ENCODE measurements at regions not wholly inside any gene's neighbourhood (a gene's known extent, or its start where the extent isn't known, plus 50 kb on each side); places are given as distances from the start of the nearest gene placed in this dataset.

DNA sequence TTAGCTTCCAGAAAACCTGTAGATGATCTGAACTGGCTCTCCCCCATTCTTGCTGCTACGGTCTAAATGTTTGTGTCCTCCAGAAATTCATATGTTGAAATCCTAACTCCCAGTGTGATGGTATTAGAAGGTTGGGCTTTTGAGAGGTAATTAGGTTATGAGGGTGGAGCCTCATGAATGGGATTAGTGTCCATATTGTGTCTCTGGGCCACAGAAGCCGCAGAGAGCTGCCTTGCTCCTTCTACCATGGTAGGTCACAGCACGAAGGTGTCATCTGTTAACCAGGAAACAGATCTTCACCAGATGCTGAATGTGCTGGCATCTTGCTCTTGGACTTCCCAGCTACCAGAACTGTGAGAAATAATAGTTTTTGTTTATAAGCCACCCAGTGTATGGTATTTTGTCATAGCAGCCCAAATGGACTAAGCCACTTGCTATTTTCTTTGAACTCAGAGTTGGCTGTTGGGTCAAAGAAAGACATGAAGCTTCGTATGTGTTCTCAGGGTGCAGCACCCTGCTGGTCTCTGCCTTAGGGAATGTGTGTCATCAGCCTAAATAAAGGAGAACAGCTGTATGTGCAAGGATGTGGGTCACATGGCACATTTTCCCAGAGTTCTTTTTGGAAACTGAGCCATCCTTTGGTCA, 317.5 kb upstream of the SLCO3A1 start:
- H3K36me3 Mint-ChIP-seq: no peaks in the 10 kb centered on the region
- no peak overlapping the region for H3K27ac Mint-ChIP-seq
- no peak overlapping the region for H3K4me3 Mint-ChIP-seq
- no peaks in the 10 kb centered on the region for H3K27me3 Mint-ChIP-seq
- no peaks in the 10 kb centered on the region for H3K4me1 Mint-ChIP-seq
- H3K9me3 Mint-ChIP-seq: no peaks in the 10 kb centered on the region

DNA sequence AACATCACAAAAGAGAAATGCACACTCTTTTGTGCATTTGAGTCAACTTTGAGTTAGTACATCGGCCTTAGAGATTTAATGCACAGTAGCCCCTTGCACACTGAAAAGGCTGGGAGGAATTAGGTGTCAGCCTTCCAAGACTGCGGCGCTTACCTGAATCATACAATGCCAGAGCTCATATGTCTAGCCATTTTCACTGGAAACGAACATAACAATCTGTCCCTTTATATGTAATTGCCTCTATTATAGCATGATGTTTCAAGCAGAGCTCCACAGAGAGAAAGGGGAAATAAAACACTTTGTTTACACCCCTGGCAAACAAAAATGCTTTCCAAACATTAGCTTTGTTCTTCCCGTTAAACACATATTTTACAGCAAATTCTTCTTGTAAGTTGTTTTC, 315.7 kb upstream of the SLCO3A1 start:
- H3K27me3 Mint-ChIP-seq: no peaks in the 10 kb centered on the region
- H3K4me3 Mint-ChIP-seq: no peak overlapping the region
- H3K9me3 Mint-ChIP-seq: no peaks in the 10 kb centered on the region
- H3K27ac Mint-ChIP-seq: no peak overlapping the region
- no peaks in the 10 kb centered on the region for H3K36me3 Mint-ChIP-seq
- H3K4me1 Mint-ChIP-seq: no peaks in the 10 kb centered on the region

DNA sequence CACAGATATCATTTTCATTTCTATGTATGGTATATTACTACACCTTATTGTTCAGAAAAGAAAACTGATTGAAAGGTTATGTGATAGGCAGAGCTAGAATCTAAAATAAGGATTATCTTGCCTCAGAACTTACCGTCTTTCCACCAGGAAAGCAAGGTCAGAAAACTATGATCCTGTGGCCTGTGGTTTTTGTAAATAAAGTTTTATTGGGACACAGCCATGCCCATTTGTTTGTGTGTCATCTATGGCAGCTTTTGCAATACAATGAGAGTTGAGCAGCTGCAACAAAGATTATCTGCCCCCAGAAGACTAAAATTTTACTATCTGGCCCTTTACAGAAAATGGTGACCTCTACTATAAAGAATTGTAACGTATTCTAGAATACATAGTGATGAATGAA, 314.7 kb upstream of the SLCO3A1 start:
- no peaks in the 10 kb centered on the region for H3K36me3 Mint-ChIP-seq
- H3K4me3 Mint-ChIP-seq: no peak overlapping the region
- no peak overlapping the region for H3K27ac Mint-ChIP-seq
- no peaks in the 10 kb centered on the region for H3K4me1 Mint-ChIP-seq
- H3K27me3 Mint-ChIP-seq: no peaks in the 10 kb centered on the region
- H3K9me3 Mint-ChIP-seq: no peaks in the 10 kb centered on the region

DNA sequence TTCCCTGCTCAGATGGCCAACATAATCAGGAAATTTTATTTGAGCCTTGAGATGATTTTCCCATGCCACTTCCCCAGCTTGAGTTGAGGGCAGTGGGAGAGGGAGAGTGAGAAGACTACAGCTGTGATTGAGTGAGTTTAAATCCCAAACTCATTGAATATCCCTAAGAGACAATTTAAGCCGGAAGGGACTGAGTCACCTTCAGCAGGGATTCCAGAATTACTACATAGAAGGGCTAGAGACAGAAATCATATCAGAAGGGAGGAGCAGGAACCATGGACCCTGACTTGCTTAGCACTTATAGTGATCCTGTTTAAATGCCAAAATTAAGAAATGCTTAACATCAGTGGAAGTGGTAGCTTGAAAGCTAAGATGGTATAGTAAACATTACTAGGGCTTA, 312.2 kb upstream of the SLCO3A1 start:
- Mint-ChIP-seq H3K4me1 (no peaks in the 10 kb centered on the region), H3K36me3 (no peaks in the 10 kb centered on the region), H3K27me3 (no peaks in the 10 kb centered on the region), H3K9me3 (no peaks in the 10 kb centered on the region), H3K27ac (no peak overlapping the region), H3K4me3 (no peak overlapping the region)

DNA sequence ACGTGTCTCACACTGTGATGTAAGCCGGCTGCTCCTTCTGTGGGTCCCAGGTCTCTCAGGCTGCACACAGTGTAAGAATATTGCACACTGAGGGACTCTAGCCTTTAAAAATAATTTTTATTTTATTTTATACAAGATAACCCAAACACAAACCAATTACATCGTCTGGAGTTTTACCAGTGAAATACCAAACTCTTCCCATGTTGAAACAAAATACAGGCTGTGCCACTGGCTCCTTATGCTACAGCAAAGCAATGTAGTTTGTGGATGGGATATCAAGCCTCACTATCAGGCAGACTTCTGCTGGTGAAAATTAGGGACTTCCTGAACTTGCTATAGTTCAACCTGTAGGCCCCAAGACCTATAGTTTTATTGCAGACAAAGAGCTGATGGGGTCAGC, 311.3 kb upstream of the SLCO3A1 start:
- no peaks in the 10 kb centered on the region for H3K9me3 Mint-ChIP-seq
- no peak overlapping the region for H3K27ac Mint-ChIP-seq
- no peaks in the 10 kb centered on the region for H3K4me1 Mint-ChIP-seq
- H3K27me3 Mint-ChIP-seq: no peaks in the 10 kb centered on the region
- H3K4me3 Mint-ChIP-seq: no peak overlapping the region
- H3K36me3 Mint-ChIP-seq: no peaks in the 10 kb centered on the region

DNA sequence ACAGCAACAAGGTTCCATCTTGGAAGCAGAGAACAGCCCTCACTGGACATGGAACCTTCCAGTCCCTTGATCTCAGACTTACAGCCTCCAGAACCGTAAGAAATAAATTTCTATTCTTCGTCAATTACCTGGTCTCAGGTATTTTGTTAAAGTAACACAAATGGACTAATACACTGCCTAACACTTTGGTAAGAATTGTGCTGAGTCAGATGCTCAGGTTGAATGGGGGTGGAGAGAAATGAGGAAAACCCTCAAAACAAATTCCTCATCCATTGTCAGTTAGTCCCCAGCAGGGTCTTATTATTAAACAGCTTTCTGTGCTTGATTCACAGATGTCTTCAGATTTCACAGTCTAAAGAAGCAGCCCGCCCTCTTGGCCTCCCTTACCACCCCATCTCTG, 306.2 kb upstream of the SLCO3A1 start:
- no peaks in the 10 kb centered on the region for H3K36me3 Mint-ChIP-seq
- no peak overlapping the region for H3K27ac Mint-ChIP-seq
- H3K9me3 Mint-ChIP-seq: no peaks in the 10 kb centered on the region
- no peaks in the 10 kb centered on the region for H3K27me3 Mint-ChIP-seq
- no peak overlapping the region for H3K4me3 Mint-ChIP-seq
- H3K4me1 Mint-ChIP-seq: no peaks in the 10 kb centered on the region

DNA sequence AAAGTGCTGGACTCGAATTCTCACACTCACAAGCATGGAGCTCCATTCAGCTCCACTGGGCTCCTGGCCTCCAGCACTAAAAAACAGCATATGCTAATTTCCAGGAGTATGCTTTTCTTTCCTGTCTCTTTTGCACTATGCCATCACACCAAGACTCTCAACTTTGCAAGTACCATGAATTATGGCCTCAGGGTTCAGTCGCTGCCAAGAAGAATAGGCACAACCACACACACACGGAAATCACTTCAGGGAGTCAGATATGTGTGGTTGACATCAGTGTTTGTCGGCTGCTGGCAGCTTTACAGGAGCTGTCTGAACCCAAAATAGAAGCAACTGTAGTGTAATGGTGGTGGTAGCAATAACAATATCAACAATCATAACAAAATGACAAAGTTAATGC, 305.0 kb upstream of the SLCO3A1 start:
- H3K4me1 Mint-ChIP-seq: no peaks in the 10 kb centered on the region
- H3K27me3 Mint-ChIP-seq: no peaks in the 10 kb centered on the region
- no peak overlapping the region for H3K4me3 Mint-ChIP-seq
- no peaks in the 10 kb centered on the region for H3K36me3 Mint-ChIP-seq
- H3K9me3 Mint-ChIP-seq: no peaks in the 10 kb centered on the region
- H3K27ac Mint-ChIP-seq: no peak overlapping the region

DNA sequence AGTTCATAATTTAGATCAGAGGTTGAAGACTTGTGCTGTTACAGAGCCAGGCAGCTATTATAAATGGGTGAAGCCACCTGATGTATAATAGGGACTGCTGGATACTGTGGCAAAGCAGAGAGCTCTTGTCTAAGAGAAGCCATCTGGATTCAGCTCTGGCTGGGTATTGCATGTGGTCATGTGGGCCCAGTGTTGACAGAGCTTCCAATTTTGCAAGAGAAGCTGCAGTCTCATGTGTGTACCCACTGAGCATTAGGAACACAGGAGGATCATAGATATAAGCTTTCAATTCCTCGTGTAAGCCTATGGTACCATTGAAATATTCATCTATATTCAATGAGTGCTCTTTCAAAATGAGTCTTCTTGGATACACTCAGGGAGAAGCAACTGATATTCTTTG, 303.9 kb upstream of the SLCO3A1 start:
- no peaks in the 10 kb centered on the region for H3K27me3 Mint-ChIP-seq
- H3K4me3 Mint-ChIP-seq: no peak overlapping the region
- no peak overlapping the region for H3K27ac Mint-ChIP-seq
- H3K36me3 Mint-ChIP-seq: no peaks in the 10 kb centered on the region
- no peaks in the 10 kb centered on the region for H3K4me1 Mint-ChIP-seq
- H3K9me3 Mint-ChIP-seq: no peaks in the 10 kb centered on the region

DNA sequence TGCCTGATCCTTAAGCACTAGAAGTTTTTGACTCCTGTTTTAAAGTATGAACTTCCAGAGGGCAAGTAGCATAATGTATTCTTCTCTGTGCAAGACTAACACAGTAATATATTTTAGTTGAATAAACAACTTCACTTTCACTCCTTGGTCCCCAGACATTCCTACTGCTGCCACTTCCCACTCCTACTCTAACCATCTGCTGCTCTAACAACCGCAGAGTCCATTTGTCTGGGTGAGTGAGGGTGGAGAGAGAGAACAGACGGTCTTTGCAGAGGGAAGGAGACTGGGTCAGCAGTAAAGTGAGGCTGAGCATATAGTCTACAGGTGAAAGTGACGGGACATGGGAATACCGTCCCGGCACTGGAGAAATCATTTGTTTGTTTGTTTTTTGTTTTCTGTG, 301.0 kb upstream of the SLCO3A1 start:
- Mint-ChIP-seq H3K36me3 (no peaks in the 10 kb centered on the region), H3K4me3 (no peak overlapping the region), H3K27me3 (no peaks in the 10 kb centered on the region), H3K9me3 (no peaks in the 10 kb centered on the region), H3K27ac (no peak overlapping the region), H3K4me1 (no peaks in the 10 kb centered on the region)

DNA sequence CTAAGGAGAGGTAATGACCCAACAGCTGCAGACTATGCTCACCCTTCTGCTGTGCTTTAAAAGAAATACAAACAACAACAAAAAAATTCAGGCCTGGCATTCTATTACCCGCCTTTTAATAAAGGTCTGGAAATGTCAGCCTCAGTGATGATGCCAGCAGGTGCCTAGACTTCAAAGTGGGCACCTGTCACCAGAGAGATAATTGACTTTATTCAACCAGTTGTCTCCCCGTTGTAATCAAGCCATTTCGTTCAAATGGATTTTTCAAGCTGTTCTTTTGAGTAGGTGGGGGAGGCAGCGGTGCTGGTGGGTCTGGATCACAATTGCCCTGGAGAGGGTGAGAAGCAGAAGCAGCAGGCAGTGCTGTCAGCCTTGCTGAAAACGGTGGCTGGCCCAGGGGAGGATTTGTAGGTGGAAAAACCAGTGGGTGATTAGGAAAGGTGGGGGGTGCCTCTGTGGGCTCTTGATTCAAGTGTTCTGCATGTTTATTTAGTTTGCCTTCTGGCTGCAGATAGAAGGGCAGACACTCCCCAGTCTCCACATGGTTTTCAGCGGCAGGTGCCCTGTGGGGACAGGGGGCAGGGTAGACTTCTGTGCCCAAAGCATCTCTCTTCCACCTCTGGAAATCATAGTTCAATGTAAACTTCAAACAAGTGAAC, 300.2 kb upstream of the SLCO3A1 start:
- Mint-ChIP-seq H3K36me3 (no peaks in the 10 kb centered on the region), H3K9me3 (no peaks in the 10 kb centered on the region), H3K27me3 (no peaks in the 10 kb centered on the region), H3K27ac (no peak overlapping the region), H3K4me1 (no peaks in the 10 kb centered on the region), H3K4me3 (no peak overlapping the region)

DNA sequence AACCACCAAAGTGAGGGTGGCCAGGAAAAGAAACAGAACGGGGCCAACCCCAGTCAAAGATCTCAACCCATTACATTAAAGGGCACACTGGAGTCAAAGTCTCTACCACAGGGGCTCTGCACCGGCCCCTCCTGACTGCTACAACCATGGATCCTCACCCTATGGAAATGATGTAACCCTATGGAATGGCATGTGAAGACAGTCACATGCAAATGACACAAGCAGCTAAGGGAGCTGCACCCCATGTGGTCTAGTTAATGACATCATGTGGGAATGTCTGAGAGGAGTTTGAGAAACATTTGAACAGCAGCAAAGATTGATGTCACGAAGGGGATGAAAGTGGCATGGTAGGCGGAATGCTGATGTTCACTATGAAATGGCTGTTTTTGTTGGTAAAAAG, 298.2 kb upstream of the SLCO3A1 start:
- H3K4me1 Mint-ChIP-seq: no peaks in the 10 kb centered on the region
- no peaks in the 10 kb centered on the region for H3K27me3 Mint-ChIP-seq
- H3K4me3 Mint-ChIP-seq: no peak overlapping the region
- no peaks in the 10 kb centered on the region for H3K36me3 Mint-ChIP-seq
- H3K9me3 Mint-ChIP-seq: no peaks in the 10 kb centered on the region
- H3K27ac Mint-ChIP-seq: no peak overlapping the region

DNA sequence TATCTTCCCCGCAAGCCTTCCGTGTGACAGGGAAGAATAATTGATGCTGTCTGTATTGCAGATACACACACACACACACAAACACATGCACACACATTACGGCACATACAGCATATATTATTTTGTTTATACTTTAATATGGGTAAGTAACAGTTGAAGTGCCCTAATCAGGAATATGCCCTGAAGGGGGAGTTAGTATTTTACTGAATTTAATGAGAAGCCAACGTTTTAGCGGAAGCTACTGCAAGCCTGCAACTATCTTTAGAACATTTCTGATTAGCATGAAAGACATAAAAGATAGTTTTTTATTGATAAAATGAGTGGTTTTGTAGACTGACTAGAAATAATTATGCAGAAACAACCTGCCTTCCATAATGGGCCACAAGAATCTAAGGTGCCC, 296.6 kb upstream of the SLCO3A1 start:
- H3K36me3 Mint-ChIP-seq: no peaks in the 10 kb centered on the region
- no peaks in the 10 kb centered on the region for H3K27me3 Mint-ChIP-seq
- no peaks in the 10 kb centered on the region for H3K4me1 Mint-ChIP-seq
- no peak overlapping the region for H3K4me3 Mint-ChIP-seq
- no peaks in the 10 kb centered on the region for H3K9me3 Mint-ChIP-seq
- no peak overlapping the region for H3K27ac Mint-ChIP-seq

DNA sequence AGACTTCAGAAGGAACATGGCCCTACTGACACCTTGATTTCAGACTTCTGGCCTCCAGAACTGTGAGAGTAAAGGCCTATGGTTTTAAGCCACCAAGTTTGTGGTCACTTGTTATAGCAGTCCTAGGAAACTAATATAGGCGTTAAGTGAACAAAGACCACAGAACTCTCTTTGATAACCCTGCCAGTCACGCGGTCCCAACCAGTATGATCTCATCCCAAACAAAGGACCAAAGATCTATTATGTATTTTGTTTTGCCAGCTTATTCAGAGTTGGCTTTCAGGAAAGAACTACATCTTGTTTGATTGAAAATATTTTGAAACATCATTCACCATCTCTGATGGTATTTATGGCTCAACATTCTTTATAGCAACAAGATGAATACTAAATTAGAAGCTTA, 294.4 kb upstream of the SLCO3A1 start:
- H3K9me3 Mint-ChIP-seq: no peaks in the 10 kb centered on the region
- H3K27me3 Mint-ChIP-seq: peaks cover 1% of the 10 kb centered on the region
- no peak overlapping the region for H3K4me3 Mint-ChIP-seq
- no peaks in the 10 kb centered on the region for H3K4me1 Mint-ChIP-seq
- H3K27ac Mint-ChIP-seq: no peak overlapping the region
- no peaks in the 10 kb centered on the region for H3K36me3 Mint-ChIP-seq

DNA sequence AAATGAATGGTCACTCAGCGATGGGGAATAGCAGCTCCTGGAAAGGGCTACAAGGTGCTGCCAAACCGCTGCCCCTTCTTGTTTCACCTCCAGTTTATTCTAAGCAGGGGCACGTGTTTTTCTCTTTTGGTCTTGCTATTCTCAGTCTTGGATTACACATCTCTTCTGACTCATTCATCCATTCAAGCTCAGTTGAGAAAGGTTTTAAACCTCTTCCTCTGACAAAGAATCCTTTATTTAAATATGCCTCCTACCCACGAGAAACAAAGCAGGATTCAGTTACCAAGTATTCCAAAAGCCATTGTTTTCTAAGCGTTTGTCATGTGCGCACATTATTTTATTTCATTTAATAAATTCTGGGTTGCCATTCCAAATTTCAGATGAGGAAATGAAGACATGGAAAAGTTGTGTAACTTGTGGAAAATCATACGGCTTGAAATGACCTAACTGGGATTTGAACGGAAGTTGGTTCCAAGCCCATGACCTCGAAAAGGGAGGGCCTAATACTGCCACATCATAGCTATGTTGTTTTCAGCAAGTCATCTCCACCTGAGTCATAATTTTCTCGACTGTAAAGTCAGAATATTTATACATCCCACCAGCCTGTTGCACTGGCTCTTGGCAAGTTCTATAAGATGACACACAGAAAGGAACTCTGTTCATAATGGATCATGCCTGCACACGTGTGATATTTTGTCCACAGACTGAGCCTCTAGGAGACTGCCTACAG, 292.0 kb upstream of the SLCO3A1 start:
- Mint-ChIP-seq H3K27ac (no peak overlapping the region), H3K4me1 (no peaks in the 10 kb centered on the region), H3K9me3 (no peaks in the 10 kb centered on the region), H3K4me3 (no peak overlapping the region), H3K27me3 (peaks cover 1% of the 10 kb centered on the region), H3K36me3 (no peaks in the 10 kb centered on the region)

DNA sequence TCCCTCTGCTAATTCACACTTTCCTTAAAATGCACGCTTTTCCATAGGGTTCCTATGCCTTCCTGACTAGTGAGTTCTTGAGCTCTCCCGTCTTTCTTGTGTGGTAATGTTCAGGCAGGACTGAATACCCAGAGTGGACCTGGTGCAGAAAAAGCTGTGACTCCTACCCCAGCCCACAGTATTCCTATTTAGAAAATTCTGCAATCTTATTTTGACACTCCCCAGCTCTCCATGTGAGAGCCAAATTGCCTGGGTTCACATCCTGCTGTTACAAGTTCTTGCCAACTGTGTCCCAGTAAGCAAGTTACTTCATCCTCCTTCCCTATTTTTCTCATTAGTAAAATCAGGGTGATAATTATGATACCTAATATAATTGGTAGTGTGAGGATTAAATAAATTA, 290.8 kb upstream of the SLCO3A1 start:
- Mint-ChIP-seq H3K4me3 (no peak overlapping the region), H3K4me1 (no peaks in the 10 kb centered on the region), H3K27me3 (peaks cover 1% of the 10 kb centered on the region), H3K36me3 (no peaks in the 10 kb centered on the region), H3K9me3 (no peaks in the 10 kb centered on the region), H3K27ac (no peak overlapping the region)

DNA sequence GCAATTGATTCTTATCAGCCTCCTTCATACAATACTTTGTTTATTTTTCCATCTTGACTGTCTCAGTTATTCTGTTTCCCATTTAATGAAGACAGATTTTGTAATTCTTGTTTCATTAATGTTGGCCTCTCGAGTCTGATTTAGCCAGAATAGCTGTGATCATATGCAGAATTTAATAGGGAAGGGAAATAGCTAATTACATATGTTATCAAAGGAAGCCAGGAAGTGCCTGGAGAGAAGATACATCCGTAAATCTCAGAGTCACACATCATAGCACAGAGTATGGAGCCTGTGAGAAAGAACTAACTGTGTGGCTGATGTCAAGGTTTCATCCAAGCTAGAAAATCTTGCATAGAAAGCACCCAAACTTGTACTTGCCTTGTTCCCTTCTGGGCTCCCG, 288.9 kb upstream of the SLCO3A1 start:
- Mint-ChIP-seq H3K27me3 (peaks cover 3% of the 10 kb centered on the region), H3K9me3 (no peaks in the 10 kb centered on the region), H3K4me1 (no peaks in the 10 kb centered on the region), H3K36me3 (no peaks in the 10 kb centered on the region), H3K27ac (no peak overlapping the region), H3K4me3 (no peak overlapping the region)
